NCI-H2196 treated with DMSO at 0.1 percent for 48 hours (cell line): ENCODE measurements at regions not wholly inside any gene's neighbourhood (a gene's known extent, or its start where the extent isn't known, plus 50 kb on each side); places are given as distances from the start of the nearest gene placed in this dataset.

Experiments used
- DNase-seq: peaks from one replicate; lab custom pipeline; 2025; ENCODE audit not compliant: unreplicated experiment; lab: John Stamatoyannopoulos, UW

DNA sequence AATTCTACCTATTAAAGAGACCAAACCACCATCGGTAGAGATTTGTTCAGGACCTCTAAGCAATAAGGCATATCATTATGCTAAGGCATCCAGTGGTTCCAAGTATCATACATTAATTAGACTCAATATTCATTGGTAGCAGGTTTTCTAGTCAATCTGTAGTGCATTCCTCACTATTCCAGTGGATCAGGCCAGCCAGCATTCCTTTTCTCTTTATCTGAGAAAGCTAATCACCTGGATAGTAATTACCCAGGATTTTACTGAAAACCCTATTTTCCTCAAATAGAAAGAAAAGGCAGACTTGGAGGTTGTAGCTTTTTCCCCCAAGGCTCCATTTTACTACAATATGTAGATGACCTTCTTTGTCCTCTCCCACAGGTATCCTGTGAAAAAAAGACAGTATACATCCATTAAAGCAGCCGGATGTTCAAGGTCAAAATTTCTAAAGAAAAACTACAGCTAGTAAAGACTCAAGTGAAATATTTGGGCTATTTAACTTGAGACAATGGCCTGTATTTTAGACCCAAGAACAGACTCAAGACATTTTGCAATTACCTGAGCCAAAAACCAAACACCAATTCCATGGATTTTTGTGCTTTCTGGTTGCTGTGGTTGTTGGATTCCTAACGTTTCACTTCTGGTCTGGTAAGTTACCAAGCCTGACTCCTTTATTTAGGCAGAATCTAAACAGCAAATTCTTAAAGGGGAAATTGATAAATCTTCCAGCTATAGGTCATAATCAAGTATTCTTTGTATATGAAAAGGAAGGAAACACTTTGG is 149.1 kb upstream of the MOCS1 start:
- no peak for DNase-seq

DNA sequence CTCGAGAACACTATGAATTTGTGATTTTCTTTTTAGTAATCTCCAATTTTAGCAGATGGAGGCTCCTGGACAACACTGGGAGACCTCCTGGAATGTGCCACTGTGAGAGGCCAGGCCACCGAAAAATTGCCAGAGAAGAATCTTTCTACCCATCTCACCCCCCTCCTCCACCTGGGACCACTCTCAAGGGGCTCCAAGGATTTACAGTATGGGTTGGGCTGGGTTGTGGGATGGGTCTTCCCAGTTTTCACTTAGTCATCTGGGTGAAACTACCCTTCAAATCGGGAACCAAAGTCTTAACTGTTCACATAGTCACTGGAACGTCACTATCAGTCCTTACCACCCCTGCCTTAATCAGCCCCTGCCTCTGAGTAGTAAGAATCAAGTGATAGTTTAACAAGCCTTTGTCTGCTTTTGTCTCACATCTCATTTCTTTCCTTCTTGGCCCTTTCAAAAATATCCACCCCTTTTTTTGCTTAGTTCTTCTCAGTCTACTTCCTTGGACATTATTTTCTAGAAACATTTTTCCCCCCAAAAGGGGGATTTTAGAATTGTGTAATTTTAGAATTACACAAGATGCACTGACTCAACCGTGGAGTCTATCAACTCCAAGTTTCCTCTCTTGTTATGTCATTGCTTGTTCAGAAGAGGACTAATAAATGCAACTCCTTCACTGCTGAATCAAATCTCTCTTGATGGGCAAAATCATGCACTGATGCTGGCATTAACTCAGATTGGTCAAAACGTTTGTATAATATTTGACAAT is 148.2 kb upstream of the MOCS1 start:
- no peak for DNase-seq

DNA sequence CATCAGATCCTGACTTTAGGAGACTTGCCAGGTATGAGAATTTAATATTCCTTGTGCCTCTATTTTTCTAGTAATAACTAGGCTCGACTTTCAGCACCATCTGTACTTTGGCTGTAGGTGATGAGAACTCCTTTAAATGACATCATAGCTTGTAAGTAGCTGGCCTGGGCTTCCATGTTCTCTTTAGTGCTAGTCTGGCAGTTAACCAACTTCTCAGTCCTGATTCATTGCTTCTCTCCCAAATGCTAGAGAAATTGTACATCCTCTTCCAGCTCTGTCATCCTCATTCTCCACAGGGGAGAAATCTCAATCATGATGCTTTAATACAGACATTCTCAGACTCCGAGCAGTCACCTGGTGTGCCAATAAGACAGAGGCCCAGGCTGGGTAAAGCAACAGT is 143.5 kb upstream of the MOCS1 start:
- no peak for DNase-seq

DNA sequence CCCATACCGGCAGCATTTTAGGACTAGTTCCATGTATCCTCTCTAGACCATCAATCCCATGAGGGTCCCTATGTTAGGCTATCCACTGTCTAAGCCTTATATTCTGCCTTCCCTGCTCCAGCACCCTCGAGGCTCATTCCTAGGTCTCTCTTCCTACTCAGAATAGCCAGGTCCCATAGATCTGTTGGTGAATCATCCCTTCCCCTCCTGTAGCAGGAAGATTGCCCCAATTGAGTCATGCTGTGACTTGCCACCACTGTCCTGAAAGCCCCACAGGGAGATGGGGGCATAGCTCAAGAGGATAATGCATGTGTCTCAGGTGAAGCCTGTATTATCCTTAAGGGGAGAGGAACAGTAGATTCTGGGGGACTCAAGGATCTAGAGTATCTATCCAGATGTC is 143.1 kb upstream of the MOCS1 start:
- no peak for DNase-seq

DNA sequence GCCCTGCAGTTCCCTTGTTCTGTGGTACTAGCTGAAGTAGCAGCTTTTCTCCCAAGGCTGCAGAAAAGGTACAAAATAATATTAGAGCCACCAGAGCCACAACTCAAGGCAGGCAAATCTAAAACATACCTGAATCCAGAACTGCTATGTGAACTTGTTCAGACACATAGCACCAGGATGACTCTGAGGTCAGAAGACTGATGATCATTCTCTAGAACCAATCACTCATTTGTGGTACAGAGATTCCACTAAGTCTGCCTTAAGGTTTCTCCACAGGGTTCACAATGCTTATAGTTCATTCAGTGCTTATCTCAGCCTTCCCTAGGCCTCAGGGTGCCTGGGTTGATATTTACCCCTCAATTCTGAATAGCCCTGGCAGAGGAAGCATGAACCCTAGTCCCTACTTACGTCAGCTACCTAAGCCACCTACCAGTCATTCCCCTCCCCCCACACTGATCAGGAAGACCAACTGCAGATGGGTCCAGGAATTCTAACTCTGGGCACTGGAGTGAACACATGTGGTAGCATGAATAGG is 140.9 kb upstream of the MOCS1 start:
- DNase-seq = no peak

- DNase-seq = no peak
These were observed 140.2 kb upstream of the MOCS1 start for GRCh38 chr6:40074306-40075055.

DNA sequence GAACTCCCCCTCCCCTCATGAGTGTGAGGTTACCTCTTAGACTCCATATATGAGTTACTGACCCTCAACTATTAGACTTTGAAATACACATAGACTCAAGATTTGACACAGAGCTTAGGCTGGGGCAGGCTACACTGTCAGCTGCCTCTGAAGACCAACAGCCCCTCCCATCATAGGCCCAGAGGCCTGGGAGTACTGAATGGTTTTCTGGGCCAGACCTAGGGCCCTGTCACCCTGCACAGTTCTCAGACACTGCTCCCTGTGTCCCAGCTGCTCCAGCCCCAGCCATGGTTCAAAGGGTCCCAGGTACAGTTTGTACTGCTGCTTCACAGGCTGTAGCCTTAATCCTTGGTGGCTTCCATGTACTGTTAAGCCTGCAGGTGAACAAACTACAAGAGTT is 132.1 kb upstream of the MOCS1 start:
- DNase-seq = no peak

- no peak for DNase-seq
These were observed 122.6 kb upstream of the MOCS1 start for GRCh38 chr6:40056865-40057264.

- DNase-seq = no peak
These were observed 120.3 kb upstream of the MOCS1 start for GRCh38 chr6:40054602-40055001.

DNA sequence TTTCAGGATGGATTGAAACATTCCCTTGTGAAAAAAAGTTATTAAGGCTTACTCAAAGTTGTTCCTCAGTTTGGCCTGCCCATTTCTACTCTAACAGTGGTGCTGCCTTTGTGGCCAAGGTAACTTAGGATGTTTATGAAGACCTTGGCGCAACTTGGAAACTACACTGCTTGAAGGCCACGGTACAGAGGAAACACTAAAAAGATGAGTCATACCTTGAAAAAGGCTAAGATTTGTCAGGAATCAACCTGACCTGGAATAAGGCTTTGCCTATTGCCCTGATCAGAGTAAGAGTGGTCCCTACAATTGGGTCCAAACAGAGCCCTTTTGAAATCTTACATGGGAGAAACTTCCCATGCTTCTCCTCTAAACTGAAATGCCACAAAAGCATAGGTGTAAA is 119.9 kb upstream of the MOCS1 start:
- DNase-seq = no peak

DNA sequence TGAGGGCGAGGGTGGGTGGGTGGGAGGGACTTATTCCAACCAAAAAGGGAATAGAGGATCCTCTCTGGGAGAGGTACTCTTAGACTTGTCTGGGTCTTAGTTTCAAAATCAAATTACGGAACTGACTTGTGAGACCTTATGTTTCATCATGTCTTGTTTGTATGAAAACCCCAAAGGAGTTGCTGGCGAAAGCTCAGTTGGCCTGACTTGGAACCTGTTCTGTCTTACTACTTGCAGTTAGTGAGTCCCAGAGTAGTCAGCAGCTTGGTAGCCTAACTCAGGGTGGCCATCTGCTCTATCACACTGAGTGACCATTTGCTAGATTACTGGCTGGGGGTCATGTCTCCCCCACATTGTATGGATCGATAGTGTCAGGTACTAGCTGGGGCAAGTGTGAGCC is 114.9 kb upstream of the MOCS1 start:
- no peak for DNase-seq

- no peak for DNase-seq
These were observed 109.9 kb upstream of the MOCS1 start for GRCh38 chr6:40044196-40044595.

DNA sequence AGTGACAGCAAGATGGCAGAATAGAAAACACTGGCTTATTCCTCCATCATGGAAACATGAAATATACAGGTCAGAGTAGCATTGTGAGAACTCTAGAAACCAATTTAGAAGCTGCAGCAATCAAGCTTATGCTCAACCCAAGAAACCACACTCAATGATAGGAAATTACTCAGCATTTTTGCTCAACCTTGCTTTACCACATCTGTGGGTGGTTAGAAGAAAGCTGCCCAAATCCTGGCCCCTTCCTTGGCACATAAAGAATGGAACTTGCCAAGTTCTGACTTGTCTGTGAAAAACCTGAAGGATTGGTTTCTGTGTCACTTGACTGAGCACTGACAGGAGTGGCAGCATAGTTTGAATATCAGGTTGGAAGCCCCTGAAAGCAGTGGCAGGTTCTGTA is 108.0 kb upstream of the MOCS1 start:
- no peak for DNase-seq

DNA sequence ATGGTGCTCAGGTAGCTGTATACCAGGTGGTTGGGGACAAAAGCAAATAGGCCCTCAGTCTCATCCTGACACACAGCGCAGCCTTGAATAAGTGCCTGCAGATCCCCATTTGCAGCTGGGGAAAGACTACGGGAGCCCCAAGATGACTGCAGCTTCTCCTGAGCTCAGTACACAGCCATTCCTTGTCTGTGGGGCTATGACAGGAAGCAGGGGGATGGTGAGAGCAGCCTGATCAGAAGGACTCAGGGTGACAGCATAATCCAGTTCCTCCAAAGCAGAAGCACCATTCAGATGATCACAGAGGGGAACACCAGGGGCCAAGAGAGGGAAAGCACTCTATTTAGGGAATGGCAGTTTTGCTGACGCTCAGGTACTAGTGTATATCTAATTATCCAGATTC is 104.8 kb upstream of the MOCS1 start:
- DNase-seq = no peak

GRCh38 chr6:40038626-40039025 is 104.4 kb upstream of the MOCS1 start:
- DNase-seq = no peak

DNA sequence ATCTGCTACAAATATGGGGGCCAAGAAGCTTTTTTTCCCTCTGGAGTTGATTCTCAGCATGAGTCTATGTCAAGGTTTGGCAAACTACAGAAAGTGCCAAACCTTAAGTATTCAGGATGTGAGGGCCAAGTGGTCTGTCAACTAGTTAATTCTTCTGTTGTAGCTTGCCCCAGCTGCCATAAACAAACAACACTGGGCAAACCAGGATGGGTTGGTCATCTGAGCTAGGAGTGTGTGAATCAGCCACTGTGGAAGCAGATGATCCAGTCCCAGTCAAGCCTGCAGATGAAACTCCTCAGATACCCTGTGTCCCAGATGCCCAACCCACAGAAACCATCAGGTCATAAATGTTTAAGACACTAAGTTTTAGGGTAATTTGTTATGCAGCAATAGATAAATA is 103.0 kb upstream of the MOCS1 start:
- DNase-seq = no peak

DNA sequence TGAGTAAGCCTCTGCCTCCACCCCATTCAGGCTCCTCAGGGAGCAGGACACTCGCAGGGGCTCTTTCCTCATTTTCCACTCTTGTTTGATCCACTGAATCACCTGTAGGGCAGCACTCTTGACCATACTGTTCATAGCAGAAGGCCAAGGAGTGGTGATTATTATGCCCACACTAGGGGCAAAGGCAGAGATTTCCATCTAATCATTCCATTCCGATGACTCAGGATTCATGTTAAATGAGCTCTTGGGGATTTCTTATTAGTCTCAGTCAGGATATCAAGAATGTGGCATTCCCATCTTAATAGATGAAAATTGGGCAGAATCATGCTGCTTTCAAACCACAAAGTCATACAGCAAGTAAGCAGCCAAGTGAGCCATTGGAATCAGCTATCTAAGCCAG is 101.9 kb upstream of the MOCS1 start:
- no peak for DNase-seq

GRCh38 chr6:40028449-40028848 is 94.2 kb upstream of the MOCS1 start:
- DNase-seq = no peak

GRCh38 chr6:40022867-40023266 is 88.6 kb upstream of the MOCS1 start:
- no peak for DNase-seq

DNA sequence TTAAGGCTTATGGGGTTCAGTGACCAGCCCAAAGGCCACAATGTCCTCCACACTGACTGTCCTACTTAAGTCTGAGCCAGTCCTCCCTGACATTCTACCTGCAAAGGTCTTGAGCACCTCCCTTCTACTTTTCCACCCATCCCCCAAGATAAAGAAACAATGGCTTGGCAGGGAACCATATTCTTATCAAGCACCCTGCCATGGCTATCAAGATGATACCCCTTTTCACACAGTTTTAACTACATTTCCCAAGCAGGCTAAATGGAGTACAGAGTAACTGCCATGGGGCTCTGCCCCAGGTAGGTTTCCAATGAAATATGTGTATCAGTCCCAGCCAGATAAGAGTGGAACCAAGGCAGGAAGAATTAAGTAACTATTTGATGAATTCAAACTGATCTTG is 85.9 kb upstream of the MOCS1 start:
- no peak for DNase-seq

DNA sequence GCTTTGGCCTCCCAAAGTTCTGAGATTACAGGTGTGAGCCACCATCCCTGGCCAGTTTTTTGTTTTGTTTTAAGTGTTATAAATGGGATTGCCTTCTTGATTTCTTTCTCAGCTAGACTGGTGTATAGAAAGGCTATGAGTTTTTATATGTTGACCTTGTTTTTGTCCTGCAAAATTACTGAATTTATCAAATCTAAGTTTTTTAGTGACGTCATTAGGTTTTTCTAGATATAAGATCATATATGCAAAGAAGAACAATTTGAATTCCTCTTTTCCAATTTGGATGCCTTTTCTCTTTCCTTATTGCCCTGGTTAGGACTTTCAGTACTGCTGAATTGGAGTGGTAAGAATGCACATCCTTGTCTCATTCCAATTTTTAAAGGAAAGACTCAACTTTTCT is 81.3 kb upstream of the MOCS1 start:
- DNase-seq = no peak

- DNase-seq = no peak
These were observed 77.6 kb upstream of the MOCS1 start for GRCh38 chr6:40011844-40012243.
